GM10266 (cell line): ENCODE measurements at regions not wholly inside any gene's neighbourhood (a gene's known extent, or its start where the extent isn't known, plus 50 kb on each side); places are given as distances from the start of the nearest gene placed in this dataset.

Experiments used
- DNase-seq: peaks from one replicate; pipeline ENCODE4 v3.0.0; 2012; ENCODE audit errors: extremely low spot score
- CTCF ChIP-seq: IDR thresholded peaks from 2 replicates; pipeline ENCODE4 v1.5.1; 2012; ENCODE audit warnings: mild to moderate bottlenecking, low read depth; ENCODE audit not compliant: control insufficient read depth, insufficient read depth; ENCODE audit errors: missing control alignments

- no peak for DNase-seq
- TF ChIP-seq CTCF, result no peak
These were observed 334.7 kb upstream of the PIK3R1 start for GRCh38 chr5:67880876-67881275.

- no peak for TF ChIP-seq CTCF
- no peak for DNase-seq
These were observed 335.1 kb upstream of the PIK3R1 start for GRCh38 chr5:67880511-67880805.

GRCh38 chr5:67879620-67880510, 335.7 kb upstream of the PIK3R1 start:
- no peak for TF ChIP-seq CTCF
- no peak for DNase-seq

- DNase-seq, result no peak
- TF ChIP-seq CTCF, result no peak
These were observed 336.6 kb upstream of the PIK3R1 start for GRCh38 chr5:67878933-67879332.

GRCh38 chr5:67876371-67876770, 339.2 kb upstream of the PIK3R1 start:
- DNase-seq, result no peak
- TF ChIP-seq CTCF, result no peak

GRCh38 chr5:67875601-67876000, 340.0 kb upstream of the PIK3R1 start:
- no peak for TF ChIP-seq CTCF
- no peak for DNase-seq

- TF ChIP-seq CTCF, result no peak
- no peak for DNase-seq
These were observed 341.6 kb upstream of the PIK3R1 start for GRCh38 chr5:67873935-67874334.
